Loucy (cell line): ENCODE measurements at regions not wholly inside any gene's neighbourhood (a gene's known extent, or its start where the extent isn't known, plus 50 kb on each side); places are given as distances from the start of the nearest gene placed in this dataset.

ENCODE experiments used
- H2AFZ ChIP-seq: fragments of 200-600 bp; sonication (generic); 2 replicates; pipeline ENCODE4 v1.6.0; 2016; ENCODE audit warnings: antibody characterized with exemption, mild to moderate bottlenecking, low read length, moderate library complexity
- H3F3A ChIP-seq: fragments of 200-600 bp; 2 replicates; pipeline ENCODE4 v1.6.0; 2016; ENCODE audit warnings: antibody characterized with exemption, low read depth, mild to moderate bottlenecking
- H3K27me3 ChIP-seq: fragments of 200-600 bp; sonication (generic); 2 replicates; pipeline ENCODE4 v1.6.1; 2014; ENCODE audit warnings: low read length, mild to moderate bottlenecking; ENCODE audit not compliant: insufficient read depth, poor library complexity, severe bottlenecking
- H3K36me3 ChIP-seq: fragments of 200-600 bp; sonication (generic); 2 replicates; pipeline ENCODE4 v1.6.1; 2016; ENCODE audit warnings: low read length; ENCODE audit not compliant: insufficient read depth
- H3K4me1 ChIP-seq: fragments of 200-600 bp; sonication (generic); 2 replicates; pipeline ENCODE4 v1.5.1; 2014; ENCODE audit warnings: low read length, mild to moderate bottlenecking; ENCODE audit not compliant: insufficient read depth, poor library complexity, severe bottlenecking
- H3K4me2 ChIP-seq: fragments of 200-600 bp; sonication (generic); 2 replicates; pipeline ENCODE4 v1.6.0; 2014; ENCODE audit warnings: antibody characterized with exemption, low read length, low read depth, mild to moderate bottlenecking; ENCODE audit not compliant: poor library complexity, severe bottlenecking
- H3K4me3 ChIP-seq: fragments of 200-600 bp; sonication (generic); 2 replicates; pipeline ENCODE4 v1.5.1; 2014; ENCODE audit warnings: low read length, mild to moderate bottlenecking, mixed read lengths; ENCODE audit not compliant: poor library complexity, severe bottlenecking
- H3K79me2 ChIP-seq: fragments of 200-600 bp; sonication (generic); 2 replicates; pipeline ENCODE4 v1.6.1; 2014; ENCODE audit warnings: low read length; ENCODE audit not compliant: insufficient read depth
- H3K9ac ChIP-seq: fragments of 200-600 bp; sonication (generic); 2 replicates; pipeline ENCODE4 v1.6.0; 2014; ENCODE audit warnings: mild to moderate bottlenecking, low read depth, low read length, moderate library complexity; ENCODE audit not compliant: poor library complexity, severe bottlenecking
- H3K9me2 ChIP-seq: fragments of 200-600 bp; sonication (generic); replicated peaks from 2 replicates; pipeline ENCODE4 v1.6.1; 2016; ENCODE audit warnings: low read depth, low read length, mixed read lengths
- H3K9me3 ChIP-seq: fragments of 200-600 bp; sonication (generic); 2 replicates; pipeline ENCODE4 v1.6.1; 2014; ENCODE audit warnings: mild to moderate bottlenecking, antibody characterized with exemption, low read length, low read depth; ENCODE audit not compliant: insufficient read depth
- H4K20me1 ChIP-seq: fragments of 200-600 bp; sonication (generic); 2 replicates; pipeline ENCODE4 v1.6.0; 2014; ENCODE audit warnings: antibody characterized with exemption, low read length, mild to moderate bottlenecking; ENCODE audit not compliant: insufficient read depth, poor library complexity, severe bottlenecking
- CTCF ChIP-seq: fragments of 200-600 bp; sonication (generic); conservative IDR thresholded peaks from 2 replicates; pipeline ENCODE4 v1.5.1; 2014; ENCODE audit warnings: mild to moderate bottlenecking, antibody characterized with exemption, low read length
- EZH2phosphoT487 ChIP-seq: fragments of 200-600 bp; IDR thresholded peaks from 2 replicates; pipeline ENCODE4 v1.6.1; 2018; ENCODE audit warnings: antibody characterized with exemption, mild to moderate bottlenecking, moderate library complexity, borderline replicate concordance

- Histone ChIP-seq H4K20me1 (no peaks in the 10 kb centered on the region), H3K9me3 (no peaks in the 10 kb centered on the region), H3K4me2 (no peak overlapping the region), H3K9me2 (no peaks in the 10 kb centered on the region), H3K36me3 (no peaks in the 10 kb centered on the region), H3K79me2 (no peaks in the 10 kb centered on the region), H3F3A (no peaks in the 10 kb centered on the region), H3K9ac (no peak overlapping the region), H3K4me1 (no peaks in the 10 kb centered on the region), H3K27me3 (no peaks in the 10 kb centered on the region), H3K4me3 (no peak overlapping the region), H2AFZ (no peak overlapping the region)
- TF ChIP-seq EZH2phosphoT487 (no peak), CTCF (no peak)
These were observed 259.4 kb upstream of the PCDH7 start for GRCh38 chr4:30460818-30461217.

GRCh38 chr4:30461218-30461617 lies 259.0 kb upstream of the PCDH7 start:
- Histone ChIP-seq H3F3A (no peaks in the 10 kb centered on the region), H3K9me3 (no peaks in the 10 kb centered on the region), H2AFZ (no peak overlapping the region), H3K4me2 (no peak overlapping the region), H3K79me2 (no peaks in the 10 kb centered on the region), H3K4me1 (no peaks in the 10 kb centered on the region), H3K27me3 (no peaks in the 10 kb centered on the region), H3K36me3 (no peaks in the 10 kb centered on the region), H3K9me2 (no peaks in the 10 kb centered on the region), H3K9ac (no peak overlapping the region), H4K20me1 (no peaks in the 10 kb centered on the region), H3K4me3 (no peak overlapping the region)
- TF ChIP-seq EZH2phosphoT487 (no peak), CTCF (no peak)

- H3F3A ChIP-seq, result no peaks in the 10 kb centered on the region
- no peak overlapping the region for H3K4me3 ChIP-seq
- no peaks in the 10 kb centered on the region for H3K36me3 ChIP-seq
- H3K4me2 ChIP-seq, result no peak overlapping the region
- H3K79me2 ChIP-seq, result no peaks in the 10 kb centered on the region
- H3K9me2 ChIP-seq, result no peaks in the 10 kb centered on the region
- no peaks in the 10 kb centered on the region for H3K27me3 ChIP-seq
- no peak overlapping the region for H3K9ac ChIP-seq
- H3K4me1 ChIP-seq, result no peaks in the 10 kb centered on the region
- no peak for TF ChIP-seq EZH2phosphoT487
- no peak for TF ChIP-seq CTCF
- H2AFZ ChIP-seq, result no peak overlapping the region
- H4K20me1 ChIP-seq, result no peaks in the 10 kb centered on the region
- no peaks in the 10 kb centered on the region for H3K9me3 ChIP-seq
These were observed 257.6 kb upstream of the PCDH7 start for GRCh38 chr4:30462445-30463090.
